ENCODE measurements at regions not wholly inside any gene's neighbourhood (a gene's known extent, or its start where the extent isn't known, plus 50 kb on each side); places are given as distances from the start of the nearest gene placed in this dataset.

- no peak for DNase-seq (ENCODE audit: low read depth in 4 of 4, low spot score in 1 of 4)
These were observed 132.2 kb downstream of the FOXL1 start for GRCh38 chr16:86710602-86710950.

DNA sequence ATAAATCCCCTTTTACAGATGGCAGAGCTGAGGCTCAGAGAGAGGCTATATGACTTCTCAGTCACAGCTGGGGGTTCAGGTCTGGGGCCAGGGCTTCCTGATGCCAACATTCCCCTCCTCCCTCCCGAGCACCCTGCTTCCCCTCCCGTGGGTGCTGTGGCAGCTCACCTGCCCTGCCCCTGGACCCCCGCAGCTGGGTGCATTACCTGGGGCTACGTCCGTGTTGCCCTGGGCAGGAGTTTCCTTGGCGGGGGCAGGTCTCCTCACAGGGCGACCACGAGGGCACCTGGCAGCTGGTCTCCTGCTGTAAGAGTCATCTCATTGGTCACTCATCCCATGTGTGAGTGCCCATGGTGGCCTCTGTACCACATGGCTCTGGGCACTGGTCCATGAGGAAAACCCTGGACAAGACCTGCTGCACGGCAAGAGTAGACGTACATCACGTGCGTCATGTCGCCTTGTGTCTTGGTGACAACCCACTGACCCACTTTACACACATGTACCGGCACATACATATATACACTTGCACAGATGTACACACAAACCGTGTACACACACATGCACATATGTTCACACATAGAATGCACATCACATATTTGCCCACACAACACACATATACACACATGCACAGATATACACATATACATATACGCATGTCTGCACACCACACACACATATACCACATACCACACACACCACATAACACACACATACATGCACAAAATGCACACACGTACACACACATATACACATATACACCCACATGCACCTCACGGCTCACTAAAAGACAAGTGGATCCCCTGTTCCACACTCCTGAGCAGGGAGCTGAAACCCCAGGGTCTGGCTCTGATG is 134.0 kb downstream of the FOXL1 start:
- DNase-seq (ENCODE audit: low read depth in 4 of 4, low spot score in 1 of 4), result no peak

GRCh38 chr16:86713021-86713631 is 134.8 kb downstream of the FOXL1 start:
- DNase-seq (ENCODE audit: low read depth in 4 of 4, low spot score in 1 of 4), result no peak

DNA sequence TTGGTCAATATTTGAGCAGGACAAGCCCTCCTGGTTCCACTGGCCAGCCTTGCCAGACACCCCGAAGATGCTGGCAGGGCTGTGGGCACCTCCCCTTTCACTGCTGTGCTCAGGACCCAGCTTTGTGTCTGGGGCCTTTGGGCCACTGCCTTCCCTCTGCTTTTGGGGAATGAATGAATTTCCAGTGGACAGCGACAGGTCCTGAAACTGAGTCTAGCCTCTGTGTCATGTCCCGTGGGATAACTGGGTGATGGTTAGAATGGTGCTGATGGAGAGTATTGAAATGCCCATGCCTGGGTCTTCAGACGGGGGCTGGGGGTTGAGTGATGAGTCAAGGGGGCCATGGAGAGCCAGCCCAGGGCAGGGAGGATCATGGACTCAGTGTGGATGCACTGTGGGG is 135.8 kb downstream of the FOXL1 start:
- DNase-seq (ENCODE audit: low read depth in 4 of 4, low spot score in 1 of 4), result no peak

DNA sequence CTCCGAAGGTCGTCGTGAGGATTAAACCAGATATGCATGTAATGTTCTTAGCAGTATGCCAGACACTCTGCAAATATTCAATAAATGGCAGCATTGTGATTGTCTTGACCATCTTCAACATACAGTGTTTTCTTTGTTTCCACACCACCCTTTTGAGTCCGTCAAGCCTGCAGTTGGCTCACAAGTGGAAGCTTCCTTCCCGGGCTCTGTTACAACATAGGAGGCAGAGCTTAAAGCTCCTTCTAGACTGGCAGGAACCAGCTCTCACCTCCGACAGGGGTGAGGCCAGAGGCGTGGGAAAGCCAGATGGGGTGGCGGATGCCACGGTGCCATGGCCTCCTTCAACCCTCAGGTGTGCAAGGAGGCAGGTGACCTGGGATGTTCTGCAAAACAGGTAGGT is 138.3 kb downstream of the FOXL1 start:
- DNase-seq (ENCODE audit: low read depth in 4 of 4, low spot score in 1 of 4), result no peak

DNA sequence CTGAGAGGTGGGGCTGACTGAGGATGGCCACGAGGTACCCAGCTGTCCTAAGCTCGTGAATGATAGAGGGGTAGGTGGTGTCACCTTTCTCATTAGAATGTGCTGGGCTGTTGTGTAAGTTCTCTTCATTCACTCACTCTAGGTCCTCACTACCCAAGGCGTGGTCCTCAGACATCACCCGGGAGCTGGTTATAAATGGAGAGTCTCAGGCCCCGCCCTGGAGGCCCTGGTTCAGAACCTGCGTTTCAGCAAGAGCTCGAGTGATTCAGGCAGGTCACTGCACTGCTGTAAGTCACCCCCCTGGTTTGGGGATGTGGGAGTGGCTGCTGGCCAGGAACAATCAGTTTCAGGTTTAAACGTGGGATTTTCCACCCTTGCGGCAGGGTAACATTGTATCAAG is 139.8 kb downstream of the FOXL1 start:
- no peak for DNase-seq (ENCODE audit: low read depth in 4 of 4, low spot score in 1 of 4)

GRCh38 chr16:86722970-86723369 is 144.6 kb downstream of the FOXL1 start:
- DNase-seq (ENCODE audit: low read depth in 4 of 4, low spot score in 1 of 4), result no peak

GRCh38 chr16:86723689-86724088 is 145.3 kb downstream of the FOXL1 start:
- DNase-seq (ENCODE audit: low read depth in 4 of 4, low spot score in 1 of 4), result no peak

GRCh38 chr16:86725401-86725800 is 147.1 kb downstream of the FOXL1 start:
- DNase-seq (ENCODE audit: low read depth in 4 of 4, low spot score in 1 of 4), result no peak

- no peak for DNase-seq (ENCODE audit: low read depth in 4 of 4, low spot score in 1 of 4)
These were observed 148.0 kb downstream of the FOXL1 start for GRCh38 chr16:86726340-86726739.

DNA sequence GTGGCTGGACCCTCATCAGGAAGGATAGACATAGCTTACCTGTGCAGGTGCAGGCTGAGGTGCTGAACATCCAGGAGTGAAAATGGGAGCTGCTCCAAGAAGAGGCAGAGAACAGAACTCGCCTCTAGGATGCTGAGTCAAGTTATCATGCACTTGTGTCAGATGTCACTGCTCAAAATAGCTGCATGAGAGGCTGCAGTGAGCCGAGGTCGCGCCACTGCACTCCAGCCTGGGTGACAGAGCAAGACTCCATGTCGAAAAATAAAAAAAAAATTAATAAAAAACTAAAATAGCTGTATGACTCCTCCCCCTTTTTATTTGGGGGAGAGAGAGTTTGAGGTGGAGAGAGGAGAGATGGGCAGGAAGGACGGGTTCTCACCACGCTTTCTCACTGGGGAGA is 148.8 kb downstream of the FOXL1 start:
- no peak for DNase-seq (ENCODE audit: low read depth in 4 of 4, low spot score in 1 of 4)

- no peak for DNase-seq (ENCODE audit: low read depth in 4 of 4, low spot score in 1 of 4)
These were observed 149.3 kb downstream of the FOXL1 start for GRCh38 chr16:86727632-86728031.

DNA sequence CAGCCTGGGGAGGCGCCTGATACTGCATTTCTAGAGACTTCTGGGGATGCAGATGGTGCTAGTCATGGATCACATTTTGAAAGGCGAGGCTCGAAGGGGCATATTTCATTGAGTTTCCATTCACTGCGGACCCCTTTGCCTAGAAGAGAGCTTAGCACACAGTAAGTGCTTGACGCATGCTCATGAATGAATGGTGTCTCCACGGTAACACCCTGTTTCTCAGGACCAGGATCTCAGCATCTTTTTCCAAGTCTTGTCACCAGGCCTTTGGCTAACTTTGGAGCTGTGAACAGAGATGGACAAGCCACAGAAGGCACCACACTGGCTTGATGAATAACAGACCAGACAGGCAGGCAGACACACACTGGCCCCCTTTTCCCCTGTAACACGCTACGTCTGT is 151.3 kb downstream of the FOXL1 start:
- DNase-seq (ENCODE audit: low read depth in 4 of 4, low spot score in 1 of 4), result no peak

GRCh38 chr16:86730086-86730485 is 151.7 kb downstream of the FOXL1 start:
- DNase-seq (ENCODE audit: low read depth in 4 of 4, low spot score in 1 of 4), result no peak

GRCh38 chr16:86730597-86730996 is 152.2 kb downstream of the FOXL1 start:
- no peak for DNase-seq (ENCODE audit: low read depth in 4 of 4, low spot score in 1 of 4)

DNA sequence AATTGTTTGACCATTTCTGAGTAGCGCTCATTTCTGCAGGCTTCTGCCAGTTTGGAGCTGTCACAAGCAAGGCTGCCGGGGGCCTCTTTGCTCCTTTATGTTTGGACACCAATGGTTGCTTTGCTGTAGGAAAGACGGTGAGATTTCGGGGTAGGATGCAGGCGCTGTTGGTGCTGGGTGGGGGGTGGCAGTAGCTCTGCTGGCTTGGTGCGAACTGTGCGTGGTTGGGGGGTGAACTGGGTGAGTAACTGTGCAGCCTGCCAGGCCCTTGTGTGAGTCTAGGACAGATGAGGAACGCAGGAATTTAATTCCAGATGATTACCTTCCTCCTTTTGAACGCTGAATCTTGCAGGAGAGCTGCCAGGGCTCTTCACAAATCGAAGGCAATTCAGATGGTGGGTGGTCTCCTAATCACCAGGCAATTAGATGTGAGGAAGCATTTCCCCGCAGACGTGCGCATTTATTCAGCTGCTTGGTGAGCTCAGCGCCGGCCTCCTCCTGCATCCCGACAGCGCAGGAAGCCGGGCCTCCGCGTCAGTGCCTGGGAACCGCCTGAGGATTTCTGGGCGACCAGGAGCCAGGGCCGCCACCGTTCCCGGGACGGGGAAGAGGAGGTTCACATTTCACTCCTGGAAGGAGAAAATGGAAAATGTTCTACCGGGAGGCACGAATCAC is 154.4 kb downstream of the FOXL1 start:
- DNase-seq (ENCODE audit: low read depth in 4 of 4, low spot score in 1 of 4), result no peak

DNA sequence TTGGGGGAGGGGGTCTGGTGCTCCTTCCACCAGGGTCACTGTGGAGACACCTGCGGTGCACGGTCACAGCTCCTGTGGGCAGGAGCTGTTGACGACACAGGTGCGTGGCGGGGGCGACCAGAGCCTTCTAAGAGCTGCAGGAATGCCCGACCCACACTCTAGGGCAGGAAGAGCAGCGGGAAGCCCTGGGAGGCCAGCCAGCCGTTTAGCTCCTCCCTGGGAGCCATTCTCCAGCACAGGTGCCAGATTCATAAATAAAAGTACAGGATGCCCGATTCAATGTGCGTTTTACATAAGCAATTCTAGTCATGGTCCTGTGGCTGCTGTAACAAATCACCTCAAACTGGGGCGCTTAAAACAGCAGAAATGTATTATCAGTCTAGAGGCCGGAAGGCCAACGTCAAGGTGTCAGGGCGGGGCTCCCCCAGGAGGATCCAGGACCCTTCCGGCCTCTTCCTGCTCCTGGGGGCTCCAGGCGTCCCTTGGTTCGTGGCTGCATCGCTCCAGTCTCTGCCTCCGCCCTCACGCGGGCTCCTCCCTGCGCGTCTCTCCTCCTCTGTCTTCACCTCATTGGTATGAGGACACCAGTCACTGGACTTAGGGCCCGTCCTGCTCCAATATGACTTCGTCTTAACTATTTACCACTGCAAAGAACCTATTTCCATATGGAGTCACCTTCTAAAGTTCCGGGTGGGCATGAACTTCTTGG is 155.4 kb downstream of the FOXL1 start:
- no peak for DNase-seq (ENCODE audit: low read depth in 4 of 4, low spot score in 1 of 4)

GRCh38 chr16:86734543-86735460 is 156.5 kb downstream of the FOXL1 start:
- DNase-seq (ENCODE audit: low read depth in 4 of 4, low spot score in 1 of 4), result no peak

DNA sequence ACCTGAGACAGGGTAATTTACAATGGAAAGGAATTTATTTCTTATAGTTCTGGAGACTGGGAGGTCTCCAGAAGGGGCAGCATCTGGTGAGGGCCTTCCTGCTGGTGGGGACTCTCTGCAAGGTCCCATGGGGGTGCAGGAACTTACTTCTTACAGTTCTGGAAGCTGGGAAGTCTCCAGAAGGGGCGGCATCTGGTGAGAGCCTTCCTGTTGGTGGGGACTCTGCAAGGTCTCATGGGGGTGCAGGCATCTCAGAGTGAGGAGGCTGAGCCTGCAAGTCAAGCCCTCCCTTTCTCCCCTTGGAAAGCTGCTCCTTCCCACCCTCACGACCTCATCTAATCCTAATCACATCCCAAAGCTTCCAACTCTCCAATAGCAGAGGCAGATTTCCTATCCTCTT is 157.4 kb downstream of the FOXL1 start:
- no peak for DNase-seq (ENCODE audit: low read depth in 4 of 4, low spot score in 1 of 4)

DNA sequence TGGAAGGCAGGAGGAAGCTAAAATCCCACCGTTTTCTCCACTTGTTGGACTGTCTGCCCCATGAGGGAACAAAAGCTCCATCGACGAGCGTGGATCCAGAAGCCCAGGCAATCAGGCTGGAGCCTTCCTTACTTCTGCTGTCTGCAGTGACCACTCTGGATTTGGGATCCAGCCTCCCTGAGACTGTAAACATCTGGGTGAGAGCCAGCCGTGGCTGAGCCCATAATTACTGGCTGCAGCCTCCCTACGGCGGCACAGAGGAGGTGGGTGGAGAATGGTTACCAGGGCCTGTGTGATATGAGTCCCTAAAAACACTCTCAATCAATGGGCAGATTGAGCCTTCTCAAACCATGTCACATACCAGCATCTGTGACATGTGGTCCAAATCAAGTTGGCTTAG is 158.2 kb downstream of the FOXL1 start:
- no peak for DNase-seq (ENCODE audit: low read depth in 4 of 4, low spot score in 1 of 4)

GRCh38 chr16:86737083-86737482 is 158.7 kb downstream of the FOXL1 start:
- DNase-seq (ENCODE audit: low read depth in 4 of 4, low spot score in 1 of 4), result no peak
